Karpas-422 (cell line): ENCODE measurements at regions not wholly inside any gene's neighbourhood (a gene's known extent, or its start where the extent isn't known, plus 50 kb on each side); places are given as distances from the start of the nearest gene placed in this dataset.
"Not testable (repeated sequence)": the region's sequence is repeated elsewhere in the genome, so short reads cannot be mapped to it uniquely, and the experiment has no call there.

ENCODE experiments used
- DNase-seq: peaks from one replicate; pipeline ENCODE4 v3.0.0-alpha.2; 2015
- H2AFZ ChIP-seq: fragments of 200-600 bp; sonication (generic); 2 replicates; pipeline ENCODE4 v1.6.1; 2014; ENCODE audit warnings: antibody characterized with exemption, low read length, mixed read lengths
- H3K27ac ChIP-seq: fragments of 200-600 bp; sonication (generic); 2 replicates; pipeline ENCODE4 v1.5.1; 2014; ENCODE audit warnings: mild to moderate bottlenecking, low read length, moderate library complexity
- H3K27me3 ChIP-seq: fragments of 200-600 bp; sonication (generic); 2 replicates; pipeline ENCODE4 v1.6.1; 2014; ENCODE audit warnings: low read length, mixed read lengths
- H3K36me3 ChIP-seq: fragments of 200-600 bp; sonication (generic); 2 replicates; pipeline ENCODE4 v1.6.1; 2014; ENCODE audit warnings: low read length, mixed read lengths; ENCODE audit not compliant: insufficient read depth
- H3K4me1 ChIP-seq: fragments of 200-600 bp; sonication (generic); 2 replicates; pipeline ENCODE4 v1.6.1; 2014; ENCODE audit warnings: mild to moderate bottlenecking, low read length, mixed read lengths
- H3K4me2 ChIP-seq: fragments of 200-600 bp; sonication (generic); 2 replicates; pipeline ENCODE4 v1.6.1; 2014; ENCODE audit warnings: low read length, low read depth, mild to moderate bottlenecking; ENCODE audit not compliant: poor library complexity, severe bottlenecking
- H3K4me3 ChIP-seq: fragments of 200-600 bp; sonication (generic); 2 replicates; pipeline ENCODE4 v1.5.1; 2014; ENCODE audit warnings: mild to moderate bottlenecking, antibody characterized with exemption, low read length, mixed read lengths
- H3K79me2 ChIP-seq: fragments of 200-600 bp; sonication (generic); 2 replicates; pipeline ENCODE4 v1.6.1; 2014; ENCODE audit warnings: mild to moderate bottlenecking, low read length, mixed read lengths
- H3K9ac ChIP-seq: fragments of 200-600 bp; sonication (generic); 2 replicates; pipeline ENCODE4 v1.6.0; 2014; ENCODE audit warnings: low read length
- H3K9me2 ChIP-seq: fragments of 200-600 bp; sonication (generic), shearing (Covaris generic); replicated peaks from 2 replicates; pipeline ENCODE4 v1.6.0; 2014; ENCODE audit warnings: mild to moderate bottlenecking, low read length, moderate library complexity; ENCODE audit not compliant: insufficient read depth
- H3K9me3 ChIP-seq: fragments of 300-700, 200-600 bp; sonication (generic); 2 replicates; pipeline ENCODE4 v1.6.1; 2014; ENCODE audit warnings: low read length, mixed read lengths
- H4K20me1 ChIP-seq: fragments of 200-600 bp; sonication (generic); 2 replicates; pipeline ENCODE4 v1.6.1; 2014; ENCODE audit warnings: mild to moderate bottlenecking, antibody characterized with exemption, low read length, low read depth; ENCODE audit not compliant: insufficient read depth

DNA sequence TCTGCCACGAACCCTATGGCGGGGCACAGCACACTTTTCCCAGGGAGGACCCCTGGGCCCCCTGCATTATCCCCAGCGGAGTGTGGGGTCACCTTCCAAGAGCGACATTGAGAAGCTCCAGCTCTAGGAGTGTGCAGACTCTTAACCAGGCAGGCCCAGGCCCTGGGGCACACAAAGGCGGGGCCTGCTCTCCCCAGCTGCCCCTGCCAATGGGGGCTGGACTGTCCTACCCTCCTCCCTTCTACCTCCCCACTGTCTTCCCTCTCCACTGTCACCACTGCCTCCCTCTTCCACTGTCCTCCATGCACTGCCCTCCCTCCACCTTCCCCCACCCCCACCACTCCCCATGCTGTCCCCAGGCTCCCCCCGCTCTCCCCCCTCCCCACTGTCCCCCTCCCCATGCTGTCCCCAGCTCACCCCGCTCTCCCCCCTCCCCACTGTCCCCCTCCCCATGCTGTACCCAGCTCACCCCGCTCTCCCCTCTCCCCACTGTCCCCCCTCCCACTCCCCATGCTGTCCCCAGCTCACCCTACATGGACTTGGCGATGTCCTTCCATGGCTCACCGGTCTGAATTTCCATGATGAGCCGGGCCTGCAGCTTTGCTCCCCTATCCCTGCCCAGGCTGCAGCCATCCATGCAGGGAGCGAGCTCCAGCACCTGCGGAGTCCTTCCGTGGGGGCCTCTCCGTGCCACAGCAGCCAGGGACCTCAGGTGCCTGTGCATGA lies 5483.6 kb upstream of the TPTE start:
- H3K4me2 ChIP-seq, H3K36me3 ChIP-seq, H3K27ac ChIP-seq, H3K27me3 ChIP-seq, H3K9me3 ChIP-seq, H2AFZ ChIP-seq, H3K4me1 ChIP-seq, H3K9ac ChIP-seq, H3K79me2 ChIP-seq, H3K9me2 ChIP-seq, H3K4me3 ChIP-seq, DNase-seq, H4K20me1 ChIP-seq: not testable (repeated sequence)

DNA sequence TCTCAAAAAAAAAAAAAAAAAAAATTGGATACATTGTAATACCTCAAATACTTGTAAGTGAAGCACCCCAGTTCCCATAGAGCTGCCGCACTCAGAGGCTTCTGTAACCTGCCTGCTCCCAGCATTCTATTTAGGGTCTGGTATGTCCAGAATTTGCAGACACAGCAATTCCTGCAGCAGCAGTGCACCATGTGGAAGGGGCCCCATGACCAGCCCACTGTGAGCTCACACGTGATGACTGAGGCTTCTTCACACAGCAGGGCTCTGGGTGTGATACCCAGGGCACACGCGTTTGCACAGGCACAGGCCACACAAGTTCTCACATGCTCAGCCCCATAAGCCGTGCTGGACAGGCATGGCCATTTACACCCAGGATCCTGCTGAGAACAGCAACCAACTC lies 5481.5 kb upstream of the TPTE start:
- H3K27me3 ChIP-seq, H3K27ac ChIP-seq, H3K9ac ChIP-seq, H3K9me3 ChIP-seq, DNase-seq, H3K36me3 ChIP-seq, H4K20me1 ChIP-seq, H3K4me2 ChIP-seq, H2AFZ ChIP-seq, H3K4me3 ChIP-seq, H3K4me1 ChIP-seq, H3K79me2 ChIP-seq, H3K9me2 ChIP-seq: not testable (repeated sequence)

DNA sequence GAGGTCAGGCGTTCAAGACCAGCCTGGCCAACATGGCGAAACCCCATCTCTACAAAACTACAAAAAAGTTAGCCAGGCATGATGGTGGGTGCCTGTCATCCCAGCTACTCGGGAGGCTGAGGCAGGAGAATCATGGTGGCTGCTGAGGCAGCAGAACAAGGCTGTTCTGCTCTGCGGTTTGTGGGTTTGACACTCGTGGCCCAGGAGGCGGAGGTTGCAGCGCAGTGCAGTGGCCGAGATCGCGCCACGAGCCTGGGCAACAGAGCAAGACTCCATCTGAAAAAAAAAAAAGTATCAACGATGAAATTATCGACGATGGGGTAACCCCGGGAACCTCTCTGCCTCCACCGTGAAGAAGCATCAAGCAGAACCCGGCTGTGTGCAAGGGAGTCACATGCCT lies 5478.8 kb upstream of the TPTE start:
- not testable (repeated sequence) for H3K27me3 ChIP-seq, H3K9ac ChIP-seq, H3K4me3 ChIP-seq, H3K36me3 ChIP-seq, H3K4me1 ChIP-seq, H4K20me1 ChIP-seq, H3K9me2 ChIP-seq, H3K79me2 ChIP-seq, H3K9me3 ChIP-seq, DNase-seq, H3K4me2 ChIP-seq, H3K27ac ChIP-seq, H2AFZ ChIP-seq

DNA sequence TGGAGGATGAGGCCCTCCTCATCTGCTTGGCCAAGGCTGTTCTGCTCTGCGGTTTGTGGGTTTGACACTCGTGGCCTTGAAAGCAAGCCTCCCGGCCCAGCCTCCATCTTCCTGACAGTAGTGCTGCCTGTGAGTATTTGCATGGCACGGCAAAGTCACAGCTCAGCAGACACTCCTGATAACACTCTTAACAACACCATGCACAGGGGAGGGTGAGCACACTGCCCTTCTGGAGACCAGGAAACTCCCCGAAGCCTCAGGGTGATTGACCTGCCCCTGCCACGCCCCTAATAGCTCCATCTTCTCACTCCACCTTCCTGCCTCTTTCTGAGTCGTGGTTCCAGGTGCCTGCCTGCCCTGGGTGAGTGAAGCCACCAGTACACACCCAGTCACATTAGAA lies 5476.6 kb upstream of the TPTE start:
- not testable (repeated sequence) for H3K79me2 ChIP-seq, H3K9me3 ChIP-seq, DNase-seq, H3K9ac ChIP-seq, H2AFZ ChIP-seq, H3K36me3 ChIP-seq, H3K27ac ChIP-seq, H4K20me1 ChIP-seq, H3K4me2 ChIP-seq, H3K4me1 ChIP-seq, H3K9me2 ChIP-seq, H3K4me3 ChIP-seq, H3K27me3 ChIP-seq

DNA sequence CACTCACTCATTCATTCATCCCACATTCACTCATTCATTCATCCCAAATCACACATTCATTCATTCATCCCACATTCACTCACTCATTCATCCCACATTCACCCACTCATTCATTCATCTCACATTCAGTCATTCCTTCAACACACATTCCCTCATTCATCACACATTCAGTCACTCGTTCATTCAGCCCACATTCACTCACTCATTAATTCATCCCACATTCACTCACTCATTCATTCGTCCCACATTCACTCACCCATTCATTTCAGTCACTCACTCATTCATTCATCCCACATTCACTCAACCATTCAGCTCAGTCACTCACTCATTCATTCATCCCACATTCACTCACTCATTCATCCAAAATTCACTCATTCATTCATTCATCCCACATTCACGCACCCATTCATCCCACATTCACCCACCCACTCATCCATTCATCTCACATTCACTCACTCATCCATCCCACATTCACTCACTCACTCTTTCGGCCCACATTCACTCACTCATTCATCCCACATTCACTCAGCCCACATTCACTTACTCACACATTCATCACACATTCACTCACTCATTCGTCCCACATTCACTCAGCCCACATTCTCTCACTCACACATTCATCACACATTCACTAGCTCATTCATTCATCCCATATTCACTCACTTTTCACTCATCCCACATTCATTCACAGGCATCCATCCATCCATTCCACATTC lies 5469.9 kb upstream of the TPTE start:
- not testable (repeated sequence) for H3K4me2 ChIP-seq, H3K9me3 ChIP-seq, H3K4me1 ChIP-seq, H4K20me1 ChIP-seq, H3K9me2 ChIP-seq, H3K36me3 ChIP-seq, H3K79me2 ChIP-seq, H3K27me3 ChIP-seq, H3K9ac ChIP-seq, H3K27ac ChIP-seq, H2AFZ ChIP-seq, DNase-seq, H3K4me3 ChIP-seq

DNA sequence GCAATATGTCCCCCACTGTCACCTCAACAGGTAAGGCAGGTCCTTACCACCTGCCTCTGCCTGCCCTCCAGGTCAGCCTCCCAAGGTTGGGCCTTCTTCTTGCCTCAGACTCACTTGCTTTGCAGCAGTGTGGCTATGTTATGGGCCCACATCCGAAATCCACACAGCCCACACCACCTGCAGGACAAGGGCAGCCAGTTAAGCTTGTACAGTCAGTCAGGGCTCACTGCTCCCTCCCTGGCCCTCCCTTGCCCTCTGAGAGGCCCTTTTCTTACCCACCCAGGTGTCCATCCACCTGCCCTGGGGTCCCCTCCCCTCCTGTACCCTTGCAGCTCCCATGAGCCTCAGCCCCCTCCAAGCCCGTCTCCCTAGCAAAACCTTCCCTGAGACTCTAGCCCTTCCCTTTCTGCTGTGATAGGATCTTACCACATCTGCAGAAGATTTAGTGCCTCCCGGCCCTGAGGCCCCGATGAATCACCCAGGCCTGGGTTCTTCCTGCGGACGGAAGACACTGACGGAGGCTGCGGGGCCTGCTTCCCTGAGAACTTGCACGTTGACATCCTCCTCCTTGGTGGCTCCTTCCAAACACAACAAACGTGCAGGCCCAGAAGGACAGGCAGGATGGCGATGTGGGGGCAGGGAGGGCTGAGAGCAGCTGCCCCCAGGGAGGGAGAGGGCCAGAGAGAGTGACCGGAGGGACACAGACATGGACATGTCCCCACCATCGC lies 5466.2 kb upstream of the TPTE start:
- H3K4me1 ChIP-seq, H3K36me3 ChIP-seq, H3K27ac ChIP-seq, H2AFZ ChIP-seq, H4K20me1 ChIP-seq, H3K9me3 ChIP-seq, H3K4me2 ChIP-seq, H3K9ac ChIP-seq, H3K27me3 ChIP-seq, DNase-seq, H3K79me2 ChIP-seq, H3K4me3 ChIP-seq, H3K9me2 ChIP-seq: not testable (repeated sequence)

DNA sequence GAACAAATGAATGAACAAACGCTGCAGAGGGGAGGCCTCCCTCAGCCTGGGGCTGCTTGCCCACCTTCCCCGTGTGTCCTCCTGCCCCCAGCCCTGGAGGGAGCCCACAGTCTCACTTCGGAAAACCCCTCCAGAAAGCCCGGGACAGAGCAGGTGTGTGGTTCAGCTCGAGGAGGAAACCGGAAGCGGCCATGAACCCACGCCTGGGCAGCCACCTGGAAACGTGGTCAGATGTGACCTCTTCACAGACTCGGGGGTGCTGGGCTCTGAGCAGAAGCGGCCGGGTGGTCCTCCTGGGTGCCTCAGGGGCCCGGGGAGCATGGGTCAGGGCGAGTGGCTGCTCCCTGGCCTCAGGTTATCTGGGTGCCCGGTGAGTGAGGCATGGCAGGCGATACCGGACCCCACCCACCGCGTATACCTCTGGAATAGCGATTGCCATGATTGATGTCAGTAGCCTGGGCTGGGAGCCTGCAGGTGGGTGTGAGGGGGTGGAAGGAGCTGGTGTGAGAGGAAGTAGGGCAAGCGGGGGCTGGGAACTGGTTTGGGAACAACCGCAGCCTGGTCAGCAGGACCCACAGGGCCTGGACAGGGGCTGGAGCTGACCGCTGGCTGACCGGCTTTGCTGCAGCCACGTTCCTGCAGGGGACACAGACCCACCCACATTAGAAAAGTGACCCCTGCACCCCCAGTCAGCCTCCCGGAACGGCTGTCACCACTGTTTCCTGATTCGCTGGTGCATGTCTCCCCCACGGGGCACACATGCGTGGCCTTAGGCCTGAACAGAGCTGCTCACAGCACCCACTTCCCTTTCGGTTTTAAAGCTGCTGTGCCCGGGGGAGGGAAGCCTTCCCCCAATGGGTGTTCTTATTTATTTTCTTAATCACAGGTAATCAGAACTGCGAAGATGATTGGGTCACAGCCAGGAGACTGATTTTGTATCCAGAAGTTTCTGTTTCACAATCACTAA lies 5465.1 kb upstream of the TPTE start:
- H3K36me3 ChIP-seq, H3K4me3 ChIP-seq, H3K27ac ChIP-seq, H3K79me2 ChIP-seq, H4K20me1 ChIP-seq, H3K9me3 ChIP-seq, H3K9ac ChIP-seq, DNase-seq, H3K4me1 ChIP-seq, H3K4me2 ChIP-seq, H2AFZ ChIP-seq, H3K9me2 ChIP-seq, H3K27me3 ChIP-seq: not testable (repeated sequence)

DNA sequence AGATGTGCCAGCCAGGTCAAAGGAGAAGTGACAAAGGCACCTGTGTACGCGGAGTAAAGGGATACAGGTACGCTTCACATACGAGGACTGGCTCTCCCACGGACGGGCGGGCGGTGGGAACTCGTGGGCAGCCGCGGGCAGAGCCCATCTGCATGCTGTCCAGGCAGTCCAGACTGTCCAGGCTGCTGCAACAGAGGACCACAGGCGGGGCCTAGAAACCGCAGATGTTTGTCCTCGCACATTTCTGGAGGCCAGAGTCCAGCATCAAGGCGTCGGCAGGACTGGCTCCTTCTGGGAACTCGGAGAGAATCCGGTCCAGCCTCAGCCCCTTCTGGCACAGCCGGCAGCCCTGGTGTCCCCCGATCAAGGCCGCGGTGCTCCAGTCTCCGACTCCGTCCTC lies 5464.3 kb upstream of the TPTE start:
- H3K27me3 ChIP-seq, H3K27ac ChIP-seq, H3K4me3 ChIP-seq, H3K4me1 ChIP-seq, H3K9me3 ChIP-seq, H4K20me1 ChIP-seq, H3K36me3 ChIP-seq, H3K79me2 ChIP-seq, DNase-seq, H3K9ac ChIP-seq, H3K9me2 ChIP-seq, H2AFZ ChIP-seq, H3K4me2 ChIP-seq: not testable (repeated sequence)
